ENCODE measurements at regions not wholly inside any gene's neighbourhood (a gene's known extent, or its start where the extent isn't known, plus 50 kb on each side); places are given as distances from the start of the nearest gene placed in this dataset.

- POLR2A ChIA-PET = no interaction called here
- Histone ChIP-seq H3K4me3 (ENCODE audit: control insufficient read depth in 1 of 2, extremely low read depth in 1 of 2, low read length in 1 of 2) (no peak overlapping the region), H3K27me3 (replicated peaks in 1 of 2; ENCODE audit: control insufficient read depth in 2 of 2, extremely low read depth in 1 of 2, insufficient read depth in 2 of 2, low read length in 1 of 2) (peaks cover 0 to 5% of the 10 kb centered on the region in 2 experiments), H3K36me3 (ENCODE audit: control insufficient read depth in 2 of 2, extremely low read depth in 1 of 2, insufficient read depth in 1 of 2, low read length in 1 of 2) (no peaks in the 10 kb centered on the region), H3K4me1 (ENCODE audit: control insufficient read depth in 1 of 2, extremely low read depth in 1 of 2, insufficient read depth in 2 of 2, low read length in 2 of 2) (no peaks in the 10 kb centered on the region), H3K9me3 (no peaks in the 10 kb centered on the region), H3K27ac (ENCODE audit: low read length) (no peak overlapping the region)
- no peak for ATAC-seq (replicated peaks in 1 of 4)
- H3K4me3 Mint-ChIP-seq = no peak overlapping the region
- no peaks in the 10 kb centered on the region for H3K36me3 Mint-ChIP-seq
- H3K27ac Mint-ChIP-seq = no peak overlapping the region
- WGBS (ENCODE audit: insufficient coverage) = 55% methylated on average over 3 of the region's 3 CpGs
- DNase-seq = no peak
- CTCF ChIA-PET = no interaction called here
- H3K27me3 Mint-ChIP-seq = peaks cover 3 to 7% of the 10 kb centered on the region in 2 donors
- H3K9me3 Mint-ChIP-seq = no peaks in the 10 kb centered on the region
- no peaks in the 10 kb centered on the region for H3K4me1 Mint-ChIP-seq
Observed at GRCh38 chr2:105455488-105456003, 56.7 kb upstream of the FHL2 start.

- H3K36me3 ChIP-seq (ENCODE audit: control insufficient read depth in 2 of 2, extremely low read depth in 1 of 2, insufficient read depth in 1 of 2, low read length in 1 of 2) = no peaks in the 10 kb centered on the region
- peaks cover 0 to 5% of the 10 kb centered on the region in 2 experiments for H3K27me3 ChIP-seq (replicated peaks in 1 of 2; ENCODE audit: control insufficient read depth in 2 of 2, extremely low read depth in 1 of 2, insufficient read depth in 2 of 2, low read length in 1 of 2)
- H3K27ac ChIP-seq (ENCODE audit: low read length) = no peak overlapping the region
- H3K27me3 Mint-ChIP-seq = peaks cover 3 to 10% of the 10 kb centered on the region in 2 donors
- no peak overlapping the region for H3K4me3 Mint-ChIP-seq
- no peaks in the 10 kb centered on the region for H3K9me3 ChIP-seq
- CTCF ChIA-PET = no interaction called here
- DNase-seq (peak in 2 of 35 experiments; percentile 4 to 7), ATAC-seq (replicated peaks in 1 of 4) (no peak)
- no peak overlapping the region for H3K27ac Mint-ChIP-seq
- no peaks in the 10 kb centered on the region for H3K4me1 Mint-ChIP-seq
- POLR2A ChIA-PET = no interaction called here
- WGBS (ENCODE audit: insufficient coverage) = 56% methylated on average over 1 of the region's 6 CpGs
- H3K9me3 Mint-ChIP-seq = no peaks in the 10 kb centered on the region
- H3K4me3 ChIP-seq (ENCODE audit: control insufficient read depth in 1 of 2, extremely low read depth in 1 of 2, low read length in 1 of 2) = no peak overlapping the region
- no peaks in the 10 kb centered on the region for H3K36me3 Mint-ChIP-seq
- no peaks in the 10 kb centered on the region for H3K4me1 ChIP-seq (ENCODE audit: control insufficient read depth in 1 of 2, extremely low read depth in 1 of 2, insufficient read depth in 2 of 2, low read length in 2 of 2)
Observed at GRCh38 chr2:105454801-105455485, 56.1 kb upstream of the FHL2 start.

DNA sequence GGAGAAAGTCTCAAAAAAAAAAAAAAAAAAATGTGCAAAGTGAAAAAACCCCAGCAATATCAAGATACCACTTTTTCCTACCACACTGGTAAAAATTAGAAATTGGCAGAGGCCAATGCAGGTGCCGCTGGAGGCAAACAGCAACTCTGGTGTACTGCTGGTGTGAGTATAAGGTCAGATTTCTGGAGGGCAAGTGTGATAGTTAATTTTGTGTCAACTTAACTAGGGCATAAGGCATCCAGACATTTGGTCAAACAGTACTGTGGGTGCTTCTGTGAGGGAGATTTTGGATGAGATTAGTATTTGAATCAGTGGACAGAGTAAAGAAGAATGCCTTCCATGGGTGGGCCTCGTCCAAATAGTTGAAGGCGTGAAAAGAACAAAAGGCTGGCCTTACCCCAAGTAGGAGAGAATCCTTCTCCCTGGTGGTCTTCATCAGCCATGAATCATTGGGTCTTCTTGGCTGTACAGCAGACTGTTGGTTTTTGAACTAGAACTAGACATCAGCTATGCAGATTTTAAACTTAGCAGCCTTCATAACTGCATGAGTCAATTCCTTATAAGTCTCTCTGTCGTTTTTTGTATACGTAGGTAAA, 52.8 kb upstream of the FHL2 start:
- no peak for ATAC-seq (replicated peaks in 1 of 4)
- Histone ChIP-seq H3K9me3 (no peaks in the 10 kb centered on the region), H3K4me1 (ENCODE audit: control insufficient read depth in 1 of 2, extremely low read depth in 1 of 2, insufficient read depth in 2 of 2, low read length in 2 of 2) (no peaks in the 10 kb centered on the region), H3K27ac (ENCODE audit: low read length) (no peak overlapping the region), H3K27me3 (replicated peaks in 1 of 2; ENCODE audit: control insufficient read depth in 2 of 2, extremely low read depth in 1 of 2, insufficient read depth in 2 of 2, low read length in 1 of 2) (peaks cover 0 to 17% of the 10 kb centered on the region in 2 experiments), H3K4me3 (ENCODE audit: control insufficient read depth in 1 of 2, extremely low read depth in 1 of 2, low read length in 1 of 2) (no peak overlapping the region), H3K36me3 (ENCODE audit: control insufficient read depth in 2 of 2, extremely low read depth in 1 of 2, insufficient read depth in 1 of 2, low read length in 1 of 2) (no peaks in the 10 kb centered on the region)
- H3K4me3 Mint-ChIP-seq = no peak overlapping the region
- ChIA-PET CTCF (no interaction called here), POLR2A (no interaction called here)
- no peak for DNase-seq
- H3K27me3 Mint-ChIP-seq = peaks cover 9 to 18% of the 10 kb centered on the region in 2 donors
- H3K9me3 Mint-ChIP-seq = no peaks in the 10 kb centered on the region
- H3K36me3 Mint-ChIP-seq = no peaks in the 10 kb centered on the region
- no peaks in the 10 kb centered on the region for H3K4me1 Mint-ChIP-seq
- H3K27ac Mint-ChIP-seq = no peak overlapping the region
- 57% methylated on average over 1 of the region's 5 CpGs for WGBS (ENCODE audit: insufficient coverage)

GRCh38 chr2:105450471-105450870, 51.6 kb upstream of the FHL2 start:
- Histone ChIP-seq H3K27ac (ENCODE audit: low read length) (no peak overlapping the region), H3K27me3 (replicated peaks in 1 of 2; ENCODE audit: control insufficient read depth in 2 of 2, extremely low read depth in 1 of 2, insufficient read depth in 2 of 2, low read length in 1 of 2) (peaks cover 0 to 17% of the 10 kb centered on the region in 2 experiments), H3K4me3 (ENCODE audit: control insufficient read depth in 1 of 2, extremely low read depth in 1 of 2, low read length in 1 of 2) (no peak overlapping the region), H3K9me3 (no peaks in the 10 kb centered on the region), H3K4me1 (ENCODE audit: control insufficient read depth in 1 of 2, extremely low read depth in 1 of 2, insufficient read depth in 2 of 2, low read length in 2 of 2) (no peaks in the 10 kb centered on the region), H3K36me3 (ENCODE audit: control insufficient read depth in 2 of 2, extremely low read depth in 1 of 2, insufficient read depth in 1 of 2, low read length in 1 of 2) (no peaks in the 10 kb centered on the region)
- WGBS (ENCODE audit: insufficient coverage) = 57% methylated on average over 4 of the region's 6 CpGs
- ATAC-seq (replicated peaks in 1 of 4) = no peak
- no peak overlapping the region for H3K27ac Mint-ChIP-seq
- H3K4me1 Mint-ChIP-seq = no peaks in the 10 kb centered on the region
- no peaks in the 10 kb centered on the region for H3K36me3 Mint-ChIP-seq
- ChIA-PET POLR2A (no interaction called here), CTCF (interaction anchor here in 1 of 2 donors (0.7 kb wide), 1 partner anchor 283 kb away, joined by 3 read pairs; no protein-coding TSS in a partner anchor)
- no peak overlapping the region for H3K4me3 Mint-ChIP-seq
- no peak for DNase-seq
- H3K27me3 Mint-ChIP-seq = peaks cover 9 to 16% of the 10 kb centered on the region in 2 donors
- no peaks in the 10 kb centered on the region for H3K9me3 Mint-ChIP-seq

DNA sequence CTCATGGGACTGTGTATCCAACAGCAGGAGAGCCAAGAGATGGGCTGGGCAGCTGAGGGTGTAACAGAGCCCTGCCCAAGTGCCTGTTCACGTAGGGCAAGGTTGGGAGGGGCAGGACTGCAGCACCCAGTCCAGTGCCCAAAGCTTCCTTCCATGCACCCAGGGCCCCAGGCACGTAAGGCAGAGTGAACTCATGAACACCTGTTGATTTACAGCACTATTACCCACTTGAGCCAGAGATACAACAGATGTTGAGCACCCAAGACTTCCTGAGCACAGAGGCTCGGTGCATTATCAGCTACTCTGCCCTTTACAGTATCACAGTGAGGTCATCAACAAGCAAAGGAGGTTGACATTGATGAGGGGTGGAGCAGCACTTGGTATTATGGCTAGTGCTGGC, 50.2 kb upstream of the FHL2 start:
- Mint-ChIP-seq H3K36me3 (no peaks in the 10 kb centered on the region), H3K4me3 (no peak overlapping the region), H3K27me3 (peaks cover 9 to 15% of the 10 kb centered on the region in 2 donors), H3K9me3 (no peaks in the 10 kb centered on the region), H3K27ac (no peak overlapping the region), H3K4me1 (no peaks in the 10 kb centered on the region)
- Histone ChIP-seq H3K4me1 (ENCODE audit: control insufficient read depth in 1 of 2, extremely low read depth in 1 of 2, insufficient read depth in 2 of 2, low read length in 2 of 2) (no peaks in the 10 kb centered on the region), H3K9me3 (no peaks in the 10 kb centered on the region), H3K4me3 (ENCODE audit: control insufficient read depth in 1 of 2, extremely low read depth in 1 of 2, low read length in 1 of 2) (no peak overlapping the region), H3K27ac (ENCODE audit: low read length) (no peak overlapping the region), H3K36me3 (ENCODE audit: control insufficient read depth in 2 of 2, extremely low read depth in 1 of 2, insufficient read depth in 1 of 2, low read length in 1 of 2) (no peaks in the 10 kb centered on the region), H3K27me3 (replicated peaks in 1 of 2; ENCODE audit: control insufficient read depth in 2 of 2, extremely low read depth in 1 of 2, insufficient read depth in 2 of 2, low read length in 1 of 2) (peaks cover 0 to 18% of the 10 kb centered on the region in 2 experiments)
- ATAC-seq (replicated peaks in 1 of 4) (no peak), DNase-seq (no peak)
- 33% methylated on average over 1 of the region's 3 CpGs for WGBS (ENCODE audit: insufficient coverage)
- ChIA-PET CTCF (interaction anchor here (0.5 to 0.6 kb wide), 3 partner anchors 87 to 529 kb away, joined by 3 to 7 read pairs (median 3); no protein-coding TSS in a partner anchor), POLR2A (no interaction called here)
